HG02571 (cell line): ENCODE measurements at regions not wholly inside any gene's neighbourhood (a gene's known extent, or its start where the extent isn't known, plus 50 kb on each side); places are given as distances from the start of the nearest gene placed in this dataset.
"Not testable (repeated sequence)": the region's sequence is repeated elsewhere in the genome, so short reads cannot be mapped to it uniquely, and the experiment has no call there.

ENCODE experiments used
- ATAC-seq: cut with Tn5 transposase; IDR thresholded peaks from one replicate; pipeline ENCODE4 v1.9.1; 2021; ENCODE audit warnings: mild to moderate bottlenecking, moderate library complexity; ENCODE audit not compliant: unreplicated experiment

DNA sequence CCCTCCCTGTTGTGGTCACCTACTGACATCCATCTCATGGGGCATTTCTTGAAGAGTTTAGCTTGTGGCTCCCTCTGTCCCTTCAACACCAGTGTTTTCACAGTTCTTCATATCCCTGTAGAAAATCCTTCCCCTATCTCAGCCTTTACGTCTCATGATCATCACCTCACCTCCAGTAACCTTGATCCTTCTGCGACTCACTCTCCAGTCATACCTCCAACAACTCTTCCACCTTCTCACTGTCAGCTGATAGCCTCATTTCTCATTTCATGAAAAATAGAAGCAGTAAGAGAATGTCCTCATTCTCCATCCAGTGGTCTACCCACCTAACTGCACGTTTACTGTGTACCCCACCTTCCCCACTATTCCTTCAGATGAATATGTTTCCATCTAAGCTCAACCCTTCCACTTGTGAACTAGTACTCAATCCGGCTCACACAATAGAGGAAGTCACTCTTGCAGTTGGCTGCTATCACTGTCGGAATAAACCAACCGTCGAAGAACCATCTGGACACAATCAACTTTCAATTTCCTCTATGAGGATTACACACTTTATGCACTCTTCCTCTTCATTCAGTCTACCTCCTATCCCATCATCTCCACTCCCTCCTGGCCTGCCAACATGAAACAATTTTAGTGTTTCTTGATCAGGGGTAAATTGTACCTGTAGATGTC, 256.0 kb downstream of the AHR start:
- no peak for ATAC-seq

GRCh38 chr7:17556247-17556956, 257.9 kb downstream of the AHR start:
- no peak for ATAC-seq

GRCh38 chr7:17557251-17557671, 258.8 kb downstream of the AHR start:
- no peak for ATAC-seq

GRCh38 chr7:17558135-17558534, 259.7 kb downstream of the AHR start:
- ATAC-seq: no peak

GRCh38 chr7:17558558-17559332, 260.3 kb downstream of the AHR start:
- ATAC-seq: no peak

- no peak for ATAC-seq
Measured at GRCh38 chr7:17559388-17559787, 260.9 kb downstream of the AHR start.

GRCh38 chr7:17560516-17560915, 262.1 kb downstream of the AHR start:
- ATAC-seq: no peak

DNA sequence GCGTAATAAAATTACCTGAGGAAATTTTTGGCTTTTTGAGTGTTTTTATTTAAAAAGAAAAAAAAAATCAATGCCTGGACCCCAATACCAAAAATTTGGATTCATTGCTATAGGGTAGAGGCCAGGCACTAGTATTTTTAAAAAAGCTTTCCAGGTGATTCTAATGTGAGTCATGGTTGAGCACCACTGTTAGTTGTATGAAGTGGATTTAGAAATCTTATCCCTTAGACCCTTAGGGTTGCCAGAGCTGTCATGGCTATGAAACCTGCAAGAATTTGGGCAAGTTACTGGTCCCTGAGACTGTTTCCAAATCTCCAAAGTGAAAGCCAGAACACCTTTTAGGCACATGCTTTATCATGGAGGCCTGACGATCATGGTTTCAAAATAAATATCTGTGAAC, 262.5 kb downstream of the AHR start:
- ATAC-seq: no peak

GRCh38 chr7:17564678-17565212, 266.3 kb downstream of the AHR start:
- no peak for ATAC-seq

- no peak for ATAC-seq
Measured at GRCh38 chr7:17580141-17580540, 281.7 kb downstream of the AHR start.

- no peak for ATAC-seq
Measured at GRCh38 chr7:17580856-17581255, 282.4 kb downstream of the AHR start.

DNA sequence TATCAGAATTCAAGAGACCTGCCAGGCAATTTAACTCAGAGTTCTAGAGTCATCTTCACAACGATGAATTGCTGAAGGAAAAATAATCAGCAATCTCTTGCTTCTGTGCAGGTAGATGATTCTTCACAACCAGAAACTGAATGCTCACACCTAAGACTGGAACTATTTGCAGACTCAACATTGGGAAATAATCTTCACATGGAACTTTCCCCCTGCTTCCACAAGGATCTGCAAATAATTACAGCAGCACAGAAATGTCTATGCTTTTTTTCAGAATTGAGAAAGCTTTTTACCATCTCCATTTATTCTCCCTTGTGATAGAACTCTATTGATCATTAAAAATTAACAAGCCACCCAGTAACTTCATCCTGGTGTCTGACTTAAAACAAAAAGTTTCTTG, 282.8 kb downstream of the AHR start:
- ATAC-seq: no peak

GRCh38 chr7:17582696-17583095, 284.2 kb downstream of the AHR start:
- not testable (repeated sequence) for ATAC-seq

- no peak for ATAC-seq
Measured at GRCh38 chr7:17583786-17584185, 285.3 kb downstream of the AHR start.

DNA sequence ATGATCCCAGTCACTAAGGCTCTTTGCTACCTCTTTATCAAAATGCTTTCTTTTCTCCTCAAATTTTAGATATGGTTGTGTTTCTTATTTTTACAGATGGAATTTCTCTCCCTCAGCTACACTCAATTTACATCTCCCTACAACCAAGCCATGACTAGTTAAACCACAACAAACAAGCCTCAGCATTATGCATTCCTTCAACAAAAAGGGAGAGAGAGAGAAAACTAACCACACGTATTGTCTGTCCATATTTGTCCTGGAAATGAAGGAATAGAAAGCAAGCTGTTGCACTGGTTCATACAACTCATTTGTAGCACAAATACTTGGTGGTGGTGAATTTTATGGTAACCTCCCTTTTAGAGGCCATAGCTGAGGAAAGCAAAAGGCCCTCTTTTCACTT, 286.4 kb downstream of the AHR start:
- no peak for ATAC-seq

GRCh38 chr7:17586711-17587110, 288.3 kb downstream of the AHR start:
- ATAC-seq: no peak

GRCh38 chr7:17588730-17589129, 290.3 kb downstream of the AHR start:
- ATAC-seq: no peak

GRCh38 chr7:17589671-17590070, 291.2 kb downstream of the AHR start:
- no peak for ATAC-seq

DNA sequence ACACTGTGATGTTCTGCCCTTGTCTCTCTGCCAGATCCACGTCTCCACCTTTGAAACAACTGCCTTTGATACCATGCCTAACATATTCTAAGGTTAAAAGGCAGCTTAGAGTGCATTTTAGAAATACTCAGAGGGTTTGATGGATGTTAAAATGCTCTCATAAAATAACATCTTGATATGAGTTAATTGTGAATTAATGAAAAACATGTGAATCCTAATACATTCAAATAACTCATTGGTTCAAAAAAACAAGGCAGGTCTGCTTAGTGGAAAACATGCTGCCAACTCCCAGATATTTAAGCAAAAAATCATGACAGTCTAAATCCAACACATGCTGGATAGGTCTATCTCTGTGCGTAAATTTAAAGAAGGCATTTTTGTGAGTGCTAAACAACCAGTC, 291.8 kb downstream of the AHR start:
- no peak for ATAC-seq

DNA sequence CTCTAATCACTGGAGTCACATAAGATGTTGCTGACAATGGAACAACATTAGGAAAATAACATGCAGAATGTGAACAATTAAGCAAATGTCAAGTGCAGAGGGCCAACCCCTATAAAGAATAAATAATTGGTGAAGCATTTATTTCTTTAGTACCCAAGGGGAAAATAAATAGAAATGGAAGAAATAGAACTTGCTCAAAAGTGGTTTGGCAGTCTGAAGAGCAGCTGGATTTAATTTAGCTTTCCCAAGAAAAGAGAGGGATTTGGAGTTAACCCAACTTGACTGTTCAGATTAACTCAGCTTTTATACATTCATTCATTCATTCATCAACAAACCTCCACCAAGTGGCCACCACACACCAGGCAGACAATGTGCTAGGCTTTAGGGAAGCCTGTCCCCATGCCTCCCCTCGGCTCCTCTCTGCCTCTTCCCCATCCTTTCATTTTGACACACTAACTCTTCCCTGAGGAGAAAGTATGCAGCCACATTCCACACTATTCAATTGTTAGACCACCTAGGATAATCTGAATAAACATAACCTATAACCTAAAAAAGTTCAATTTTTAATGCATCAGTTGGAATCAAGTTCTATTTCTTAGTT, 295.5 kb downstream of the AHR start:
- no peak for ATAC-seq

DNA sequence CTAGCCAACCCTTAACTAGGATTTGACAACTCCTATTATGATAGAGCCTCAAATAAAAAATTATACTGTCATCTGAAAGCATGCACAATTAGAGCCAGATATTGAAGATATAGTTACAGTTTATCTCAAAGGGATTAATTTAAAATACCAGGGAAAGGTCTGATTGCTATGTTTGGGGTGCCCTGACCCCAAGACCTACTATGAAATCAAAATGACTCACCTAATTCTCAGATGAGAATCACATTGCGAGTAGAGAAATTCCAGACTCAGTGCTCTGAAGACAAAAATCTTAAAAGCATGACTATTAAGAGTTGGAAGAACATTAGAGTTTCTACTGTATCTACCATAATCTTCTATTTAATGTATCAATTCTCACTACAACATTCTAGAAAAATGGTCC, 297.1 kb downstream of the AHR start:
- ATAC-seq: no peak
